ENCODE measurements at regions not wholly inside any gene's neighbourhood (a gene's known extent, or its start where the extent isn't known, plus 50 kb on each side); places are given as distances from the start of the nearest gene placed in this dataset.

GRCh38 chr7:96928965-96929364 is 76.4 kb upstream of the DLX6 start:
- no peak for DNase-seq (ENCODE audit: low read depth)
- no peak overlapping the region for H3K4me3 ChIP-seq (ENCODE audit: low read depth, low read length)
- TF ChIP-seq MYC (IDR thresholded peaks at IDR 0.05; ENCODE audit: low read depth, low read length) (no peak), MAX (IDR thresholded peaks at IDR 0.05; ENCODE audit: low read depth, low read length) (no peak), POLR2A (IDR thresholded peaks at IDR 0.05; ENCODE audit: extremely low read depth, insufficient read length) (no peak), CTCF (IDR thresholded peaks at IDR 0.05; ENCODE audit: low read depth, low read length) (no peak)

- no peak for DNase-seq (ENCODE audit: low read depth)
- TF ChIP-seq MAX (IDR thresholded peaks at IDR 0.05; ENCODE audit: low read depth, low read length) (no peak), POLR2A (IDR thresholded peaks at IDR 0.05; ENCODE audit: extremely low read depth, insufficient read length) (no peak), CTCF (IDR thresholded peaks at IDR 0.05; ENCODE audit: low read depth, low read length) (no peak)
- H3K4me3 ChIP-seq (ENCODE audit: low read depth, low read length): no peak overlapping the region
Measured at GRCh38 chr7:96931891-96932290, 73.5 kb upstream of the DLX6 start.

- TF ChIP-seq MAX (IDR thresholded peaks at IDR 0.05; ENCODE audit: low read depth, low read length): no peak
- no peak for TF ChIP-seq POLR2A (IDR thresholded peaks at IDR 0.05; ENCODE audit: extremely low read depth, insufficient read length)
- no peak for TF ChIP-seq CTCF (IDR thresholded peaks at IDR 0.05; ENCODE audit: low read depth, low read length)
- no peak for TF ChIP-seq MYC (IDR thresholded peaks at IDR 0.05; ENCODE audit: low read depth, low read length)
- no peak for DNase-seq (ENCODE audit: low read depth)
- H3K4me3 ChIP-seq (ENCODE audit: low read depth, low read length): no peak overlapping the region
Measured at GRCh38 chr7:96933067-96933645, 72.2 kb upstream of the DLX6 start.

- no peak for DNase-seq (ENCODE audit: low read depth)
- TF ChIP-seq MAX (IDR thresholded peaks at IDR 0.05; ENCODE audit: low read depth, low read length) (no peak), MYC (IDR thresholded peaks at IDR 0.05; ENCODE audit: low read depth, low read length) (no peak), CTCF (IDR thresholded peaks at IDR 0.05; ENCODE audit: low read depth, low read length) (no peak), POLR2A (IDR thresholded peaks at IDR 0.05; ENCODE audit: extremely low read depth, insufficient read length) (no peak)
- no peak overlapping the region for H3K4me3 ChIP-seq (ENCODE audit: low read depth, low read length)
Measured at GRCh38 chr7:96936621-96937020, 68.7 kb upstream of the DLX6 start.

GRCh38 chr7:96942112-96942511 is 63.2 kb upstream of the DLX6 start:
- no peak for DNase-seq (ENCODE audit: low read depth)
- TF ChIP-seq MYC (IDR thresholded peaks at IDR 0.05; ENCODE audit: low read depth, low read length): no peak
- no peak for TF ChIP-seq CTCF (IDR thresholded peaks at IDR 0.05; ENCODE audit: low read depth, low read length)
- TF ChIP-seq POLR2A (IDR thresholded peaks at IDR 0.05; ENCODE audit: extremely low read depth, insufficient read length): no peak
- TF ChIP-seq MAX (IDR thresholded peaks at IDR 0.05; ENCODE audit: low read depth, low read length): no peak
- no peak overlapping the region for H3K4me3 ChIP-seq (ENCODE audit: low read depth, low read length)

All from NB4 (cell line).